Right hindlimb (tissue), 1 donor: ENCODE measurements at regions not wholly inside any gene's neighbourhood (a gene's known extent, or its start where the extent isn't known, plus 50 kb on each side); places are given as distances from the start of the nearest gene placed in this dataset.
"Not testable (repeated sequence)": the region's sequence is repeated elsewhere in the genome, so short reads cannot be mapped to it uniquely, and the experiment has no call there.

Experiments used
- DNase-seq: peaks from one replicate; pipeline ENCODE4 v3.0.0-alpha.2; 2018

DNA sequence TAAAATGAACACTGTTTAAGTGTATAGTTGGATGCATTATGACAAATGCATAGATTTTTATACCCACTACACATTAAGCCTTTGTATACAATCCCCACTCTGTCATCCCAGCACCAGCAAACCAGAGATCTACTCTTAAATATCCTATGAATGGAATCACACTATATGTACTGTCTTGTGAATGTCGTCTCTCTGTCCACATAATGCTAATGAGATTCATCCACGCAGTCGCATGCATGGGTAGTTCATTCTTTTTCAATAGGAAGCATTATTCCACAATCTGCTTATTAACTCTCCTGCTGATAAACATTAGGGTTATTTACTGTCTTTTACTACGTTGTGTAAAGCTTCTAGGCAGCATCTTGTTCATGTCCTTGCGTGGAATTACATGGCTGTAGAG lies 892.3 kb downstream of the LTN1 start:
- no peak for DNase-seq

DNA sequence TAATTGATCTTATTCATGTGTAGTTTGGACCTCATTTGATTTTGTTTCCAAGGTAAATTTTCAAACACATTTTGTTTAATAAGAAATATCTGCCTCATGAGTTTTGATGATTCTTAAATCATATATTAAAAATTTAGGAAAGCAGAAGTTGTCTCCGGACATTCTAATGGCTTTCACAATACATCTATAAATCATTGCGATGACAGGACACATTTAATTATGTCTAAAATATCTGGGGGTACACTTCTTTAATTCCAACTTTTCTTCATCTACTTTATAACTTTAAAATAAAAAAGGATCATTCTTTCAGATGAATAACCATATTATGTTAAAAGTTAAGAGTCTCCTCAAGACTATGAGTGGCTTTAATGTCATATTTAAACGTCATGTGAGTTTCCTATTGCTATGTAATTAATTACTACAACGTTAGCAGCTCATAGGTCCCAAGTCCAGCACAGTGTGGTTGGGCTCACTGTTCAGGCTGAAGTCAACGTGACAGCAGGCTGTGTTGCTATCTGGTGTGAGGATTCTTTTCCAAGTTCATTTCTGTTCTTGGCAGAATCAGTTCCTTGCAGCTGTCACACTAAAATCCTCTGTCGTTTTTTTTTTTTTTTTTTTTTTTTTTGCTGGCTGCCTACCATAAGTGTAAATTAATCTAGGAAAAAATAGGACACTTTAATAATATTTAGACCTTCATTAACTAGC lies 893.5 kb downstream of the LTN1 start:
- DNase-seq: peak; percentile 63

DNA sequence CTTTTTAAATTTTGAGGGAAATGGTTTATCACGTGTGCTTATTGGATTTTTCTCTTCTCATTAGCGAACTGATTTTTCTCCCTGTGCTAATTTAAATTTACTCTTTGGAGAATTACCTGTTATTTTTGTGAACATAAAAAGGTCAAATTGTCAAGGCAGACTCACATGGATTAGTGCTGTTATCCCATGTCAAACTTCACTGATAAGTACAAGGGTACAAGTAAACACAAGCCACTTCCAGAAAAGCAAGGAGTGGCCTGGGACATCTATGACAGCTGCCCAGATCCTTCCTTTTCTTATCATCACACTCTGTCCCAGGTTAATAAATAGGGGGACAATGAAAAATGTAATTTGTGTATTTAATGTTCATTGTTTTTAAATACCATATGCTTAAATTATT lies 901.2 kb downstream of the LTN1 start:
- no peak for DNase-seq

DNA sequence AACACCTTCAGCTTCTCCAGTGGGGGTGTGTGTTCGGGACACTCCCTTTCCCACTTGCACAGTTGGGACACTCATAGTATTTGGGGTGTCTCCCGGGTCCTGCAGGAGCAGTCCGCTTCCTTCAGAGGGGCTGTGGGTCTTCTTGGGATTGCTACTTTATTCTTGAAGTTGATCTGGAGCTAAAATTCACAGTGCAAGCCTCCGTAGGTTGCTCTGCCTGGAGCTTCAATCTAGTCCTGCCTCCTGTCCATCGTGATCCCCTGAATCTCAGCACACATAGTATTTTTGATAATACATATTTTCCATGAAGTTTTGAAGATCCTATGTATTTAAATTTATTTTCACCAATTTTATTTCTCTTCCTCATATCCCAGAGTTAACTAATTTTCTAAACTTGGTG lies 902.1 kb downstream of the LTN1 start:
- DNase-seq: no peak

DNA sequence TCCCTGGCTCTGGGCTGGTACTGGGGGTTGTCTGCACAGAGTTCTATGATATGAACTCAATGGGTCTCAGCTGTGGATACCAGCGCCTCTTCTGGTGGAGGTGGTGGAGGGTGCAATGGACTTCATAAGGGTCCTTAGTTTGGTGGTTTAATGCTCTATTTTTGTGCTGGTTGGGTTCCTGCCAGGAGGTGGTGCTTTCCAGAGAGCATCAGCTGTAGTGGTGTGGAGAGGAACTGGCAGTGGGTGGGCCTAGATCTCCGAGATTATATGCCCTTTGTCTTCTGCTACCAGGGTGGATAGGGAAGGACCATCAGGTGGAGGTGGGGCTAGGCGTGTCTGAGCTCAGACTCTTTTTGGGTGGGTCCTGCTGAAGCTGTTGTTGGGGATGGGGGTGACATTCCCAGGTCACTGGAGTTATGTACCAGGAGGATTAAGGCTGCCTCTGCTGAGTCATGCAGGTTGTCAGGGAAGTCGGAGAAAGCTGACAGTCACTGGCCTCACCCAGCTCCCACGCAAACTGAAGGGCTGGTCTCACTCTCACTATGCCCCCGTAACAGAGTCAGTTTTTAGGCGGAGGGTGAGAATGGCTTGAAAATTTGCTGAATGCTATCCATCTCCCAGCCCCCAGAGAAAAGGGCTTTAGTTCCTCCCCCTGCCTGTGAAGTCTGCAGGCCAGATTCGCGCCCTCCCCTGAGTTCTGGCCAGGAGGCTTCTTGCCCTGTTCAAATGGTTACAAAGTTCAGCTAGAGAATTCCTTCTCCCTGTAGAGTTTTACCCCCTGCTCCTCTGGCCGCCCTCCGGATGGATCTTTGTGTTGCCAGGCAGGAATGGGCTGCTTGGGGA lies 902.9 kb downstream of the LTN1 start:
- no peak for DNase-seq

DNA sequence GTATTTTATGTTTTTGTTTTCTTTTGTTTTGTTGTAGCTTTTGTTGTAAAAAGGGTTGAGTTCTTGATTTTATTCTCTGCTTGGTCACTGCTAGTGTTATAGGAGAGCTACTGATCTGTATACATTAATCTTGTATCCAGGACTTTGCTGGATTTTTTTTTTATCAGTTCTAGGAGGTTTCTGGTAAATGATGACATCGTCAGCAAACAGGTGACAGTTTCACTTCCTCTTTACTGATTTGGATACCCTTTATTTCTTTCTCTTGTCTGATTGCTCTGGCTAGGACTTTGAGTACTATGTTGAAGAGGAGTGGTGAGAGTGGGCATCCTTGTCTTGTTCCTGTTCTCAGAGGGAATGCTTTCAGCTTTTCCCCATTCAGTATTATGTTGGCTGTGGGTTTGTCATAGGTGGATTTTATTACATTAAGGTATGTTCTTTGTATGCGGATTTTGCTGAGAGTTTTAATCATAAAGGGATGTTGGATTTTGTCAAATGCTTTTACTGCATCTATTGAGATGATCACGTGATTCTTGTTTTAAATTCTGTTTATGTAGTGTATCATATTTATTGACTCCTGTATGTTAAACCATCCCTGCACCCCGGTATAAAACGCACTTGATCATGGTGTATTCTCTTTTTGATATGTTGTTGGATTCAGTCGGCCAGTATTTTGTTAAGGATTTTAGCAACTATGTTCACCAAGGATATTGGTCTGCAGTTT lies 905.7 kb downstream of the LTN1 start:
- DNase-seq: no peak

DNA sequence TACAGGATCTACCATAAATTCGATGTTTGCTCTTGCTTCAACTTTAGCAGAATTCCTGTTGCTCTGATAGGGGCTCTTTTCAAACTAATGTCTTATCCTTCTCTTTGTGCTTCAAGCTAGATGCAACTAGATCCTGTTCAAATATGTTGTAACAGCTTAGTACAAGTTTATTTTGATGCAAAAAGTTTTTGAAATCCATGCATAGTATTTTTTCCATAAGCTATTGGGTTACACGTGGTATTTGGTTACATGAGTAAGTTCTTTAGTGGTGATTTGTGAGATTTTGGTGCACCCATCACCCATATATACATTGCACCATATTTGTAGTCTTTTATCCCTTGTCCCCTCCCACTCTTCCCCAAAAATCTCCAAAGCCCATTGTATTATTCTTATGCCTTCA lies 907.7 kb downstream of the LTN1 start:
- DNase-seq: no peak

DNA sequence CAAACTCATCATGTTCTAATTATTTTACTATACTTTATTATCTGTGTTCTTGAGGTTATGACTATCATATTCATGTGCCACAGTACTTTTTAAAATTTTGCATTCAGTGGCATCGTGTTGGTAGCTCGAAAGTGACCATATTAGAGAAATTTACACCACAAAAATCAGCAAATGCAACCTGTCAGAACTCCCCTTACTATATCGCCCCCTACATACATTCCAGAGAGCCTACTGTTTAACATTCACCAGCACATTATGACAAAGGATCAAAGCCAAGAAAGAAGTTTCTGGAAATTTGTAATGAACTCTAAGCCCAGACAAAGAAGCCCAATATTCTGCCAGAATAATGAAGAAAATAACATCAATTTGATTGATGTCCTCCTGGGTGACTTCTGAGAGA lies 909.3 kb downstream of the LTN1 start:
- no peak for DNase-seq

DNA sequence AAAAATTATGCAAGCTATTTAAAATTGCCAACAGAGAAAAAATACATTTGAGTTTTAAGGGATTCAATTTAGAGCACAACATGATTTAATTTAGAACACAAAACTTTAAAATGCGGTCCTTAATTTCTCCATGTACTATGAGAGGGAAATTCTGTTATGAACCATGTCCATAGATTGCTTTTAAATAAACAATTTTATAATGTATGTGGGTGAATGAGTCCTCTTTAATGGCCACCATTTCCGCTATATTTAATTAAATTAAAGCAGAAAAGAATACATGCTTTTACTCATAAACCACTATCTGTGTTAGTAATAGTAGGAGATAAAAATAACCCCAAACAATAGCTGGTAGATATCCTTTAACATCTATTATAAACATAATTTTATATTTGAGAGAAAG lies 914.6 kb downstream of the LTN1 start:
- DNase-seq: no peak

DNA sequence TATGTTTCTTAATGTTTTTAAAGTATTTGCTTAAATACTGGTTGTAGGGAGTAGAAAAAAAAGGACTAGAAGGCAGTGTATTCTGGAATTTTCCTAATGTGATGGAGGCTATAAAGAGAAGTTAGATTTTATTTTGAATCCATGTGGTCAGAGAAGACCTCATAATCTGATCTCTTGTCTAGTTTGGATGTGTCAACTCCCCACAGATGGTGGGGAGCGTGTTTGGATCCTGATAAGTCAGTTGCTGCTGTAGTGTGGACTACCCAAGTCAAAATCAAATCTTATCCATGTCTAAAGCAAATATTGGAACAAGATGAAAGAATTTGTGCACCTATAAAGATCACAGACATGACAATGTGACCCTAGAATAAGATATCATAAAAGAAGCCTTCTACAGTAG lies 918.0 kb downstream of the LTN1 start:
- DNase-seq: no peak

DNA sequence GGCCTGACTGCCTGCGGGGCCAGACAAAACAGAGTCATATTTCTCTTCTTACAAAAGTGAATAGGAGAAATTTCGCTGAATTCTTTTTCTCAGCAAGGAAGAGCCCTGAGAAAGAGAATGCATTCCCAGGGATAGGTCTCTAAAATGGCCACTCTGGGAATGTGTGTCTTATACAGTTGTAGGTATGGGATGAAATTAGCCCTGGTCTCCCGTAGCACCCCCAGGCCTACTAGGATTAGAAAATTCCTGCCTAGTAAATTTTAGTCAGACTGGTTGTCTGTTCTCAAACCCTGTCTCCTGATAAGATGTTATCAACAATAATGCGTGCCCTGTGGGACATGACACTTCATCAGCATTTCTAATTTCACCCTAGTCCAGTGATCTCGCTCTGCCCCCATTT lies 920.1 kb downstream of the LTN1 start:
- DNase-seq: no peak

DNA sequence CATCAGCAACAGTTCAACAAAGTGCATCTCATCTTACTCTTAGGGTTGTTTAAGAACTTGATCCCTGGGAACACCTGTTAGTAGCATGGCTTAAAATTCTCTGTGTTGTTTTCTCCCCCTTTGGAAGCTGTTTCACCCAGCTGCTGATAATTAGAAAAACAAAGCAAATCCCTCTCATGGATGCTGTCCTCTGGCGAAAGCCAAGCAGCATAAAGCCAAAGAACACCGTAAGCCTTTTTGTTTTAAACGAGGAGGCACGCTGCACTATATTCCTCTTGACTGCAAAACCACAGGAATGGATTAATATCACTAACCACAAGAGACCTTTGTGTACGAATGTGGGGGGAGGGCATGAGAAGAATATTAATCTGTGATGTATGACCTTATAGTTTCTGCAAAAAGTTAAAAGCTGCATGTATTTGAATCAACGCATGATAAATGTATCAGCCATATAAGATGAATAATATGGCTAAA lies 923.2 kb downstream of the LTN1 start:
- DNase-seq: peak; percentile 51

DNA sequence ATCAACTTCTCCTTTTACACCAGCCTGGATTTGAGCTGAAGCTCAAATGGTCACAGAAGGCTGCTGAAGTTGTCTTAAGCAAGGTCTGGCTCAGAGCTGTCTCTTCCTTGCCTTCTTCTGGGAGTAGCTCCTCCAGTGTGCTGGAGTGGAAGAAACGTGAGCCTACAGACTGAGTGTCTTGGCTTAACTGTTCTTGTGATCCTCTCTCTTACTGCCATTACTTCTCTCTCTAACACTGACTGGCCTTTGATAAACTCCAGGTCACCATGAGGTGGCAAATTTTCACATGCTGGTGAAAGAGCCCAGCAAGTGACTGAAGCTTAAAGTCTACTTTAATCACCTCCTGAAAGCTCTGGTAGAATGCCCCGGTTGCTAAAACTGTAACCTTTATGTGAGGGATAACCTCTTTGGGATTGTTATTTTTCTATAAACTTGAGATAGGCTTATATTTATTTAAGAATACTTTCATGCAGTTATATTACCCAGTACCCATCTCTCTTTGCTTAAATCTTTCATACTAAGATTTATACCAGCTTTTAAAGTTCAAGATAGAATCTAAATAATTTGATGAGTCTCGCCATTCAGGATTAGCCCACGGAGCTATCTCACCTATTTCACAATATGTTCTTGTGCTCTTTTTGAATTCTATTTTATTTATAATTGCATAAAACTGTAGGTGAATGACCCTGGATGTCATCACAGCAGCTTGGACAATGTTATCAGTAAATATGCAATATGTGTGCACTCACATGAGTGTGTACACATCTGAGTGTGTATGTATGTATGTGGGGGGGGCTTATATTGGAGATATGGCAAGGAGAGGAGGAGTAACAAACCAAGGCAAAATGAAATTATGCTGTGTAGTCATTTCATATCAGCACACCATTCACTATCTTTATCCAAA lies 924.0 kb downstream of the LTN1 start:
- DNase-seq: peak; percentile 25

DNA sequence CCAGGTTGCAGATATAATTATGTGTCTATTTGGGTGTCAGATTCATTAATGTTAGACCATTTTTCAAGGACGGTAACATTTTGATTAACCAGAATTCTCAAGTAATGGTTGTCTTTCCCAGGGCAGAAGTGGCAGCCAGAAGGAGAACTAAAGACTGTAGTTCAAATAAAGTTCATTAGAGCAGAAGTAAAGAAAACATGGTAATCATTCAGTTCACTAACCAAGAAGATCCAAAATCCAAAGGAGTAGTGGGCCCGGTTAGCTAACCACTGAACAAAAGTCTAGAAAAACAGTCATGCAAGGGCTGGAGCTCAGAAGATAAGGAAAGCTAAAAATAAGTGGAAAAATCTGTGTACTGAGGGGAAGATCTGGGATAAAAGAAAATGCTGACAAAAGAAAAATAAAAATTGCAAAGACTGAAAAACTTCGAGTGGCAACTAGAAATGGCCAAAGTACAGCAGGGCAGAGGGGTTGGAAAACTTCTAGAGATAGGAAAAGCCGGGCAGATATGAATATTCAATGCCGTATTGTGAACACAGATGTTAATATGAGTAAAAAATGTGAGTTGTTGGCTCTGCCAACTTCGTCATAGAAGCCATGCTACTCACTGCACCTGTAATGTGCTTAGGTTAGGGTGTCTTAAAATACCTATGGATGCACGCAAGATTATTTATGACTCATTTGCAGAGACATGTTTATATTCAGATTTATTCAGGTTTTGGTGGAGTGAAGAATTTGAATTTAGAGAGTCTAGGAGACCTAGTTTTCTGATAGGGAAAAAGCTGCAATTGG lies 925.9 kb downstream of the LTN1 start:
- no peak for DNase-seq

DNA sequence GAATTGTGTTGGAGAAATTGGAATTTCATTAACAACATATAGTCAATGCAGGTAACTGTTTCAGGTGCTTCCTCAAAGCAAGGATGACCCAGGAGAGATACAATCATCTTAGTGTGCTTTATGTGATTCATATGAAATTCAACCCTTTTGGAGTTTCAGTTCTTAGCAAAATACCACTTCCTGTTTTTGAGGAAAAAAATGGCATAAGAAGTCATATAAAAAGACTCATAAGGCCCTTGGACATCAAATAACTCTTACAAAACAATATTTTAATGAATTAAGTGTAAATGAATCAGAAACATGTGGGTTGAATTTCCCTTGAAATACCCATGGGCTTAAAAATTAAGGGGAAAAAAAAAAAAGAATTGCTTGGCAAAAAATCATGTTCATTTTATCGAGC lies 926.6 kb downstream of the LTN1 start:
- no peak for DNase-seq

DNA sequence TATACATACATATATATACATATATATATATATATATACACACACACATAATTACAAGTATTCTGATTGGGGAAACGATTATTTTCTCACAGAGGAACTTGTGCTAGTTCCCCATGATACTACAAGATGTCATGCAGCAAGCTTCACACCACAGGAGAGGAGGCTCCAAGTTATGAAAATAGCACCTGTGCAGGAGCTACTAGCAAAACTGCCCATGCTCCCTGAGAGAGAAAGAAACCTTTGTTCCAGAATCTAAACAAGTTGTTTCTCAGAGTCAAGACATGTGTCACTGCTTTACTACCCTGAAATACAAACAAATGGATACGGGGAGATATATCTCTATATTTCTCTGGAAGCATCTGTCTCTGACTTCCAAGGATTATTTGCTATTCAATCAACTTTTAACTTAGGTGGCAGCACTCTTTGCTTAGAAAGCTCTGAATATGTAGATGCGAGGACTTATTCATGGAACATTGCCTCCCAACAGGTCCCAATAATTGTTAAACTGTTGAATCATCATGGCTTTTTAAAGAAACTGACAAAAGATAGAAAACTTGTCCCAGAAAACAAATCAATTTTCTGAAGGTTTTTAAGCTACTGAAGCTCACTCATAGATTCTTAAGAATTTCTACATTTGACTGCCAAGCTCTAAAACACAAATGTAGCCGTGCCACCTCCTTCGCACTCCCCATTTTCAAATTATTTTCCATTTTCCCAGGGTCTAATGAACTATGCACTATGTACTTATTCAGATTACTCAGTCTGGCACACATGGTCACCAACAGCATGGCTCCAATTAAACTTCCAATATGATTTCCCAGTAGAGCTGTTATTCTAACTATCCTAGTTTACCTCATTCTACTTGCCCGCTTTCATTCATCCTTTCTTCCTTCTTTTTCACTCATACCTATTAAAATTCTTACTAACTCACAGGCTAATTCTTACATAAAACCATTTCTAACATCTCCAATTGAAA lies 929.1 kb downstream of the LTN1 start:
- DNase-seq: no peak

DNA sequence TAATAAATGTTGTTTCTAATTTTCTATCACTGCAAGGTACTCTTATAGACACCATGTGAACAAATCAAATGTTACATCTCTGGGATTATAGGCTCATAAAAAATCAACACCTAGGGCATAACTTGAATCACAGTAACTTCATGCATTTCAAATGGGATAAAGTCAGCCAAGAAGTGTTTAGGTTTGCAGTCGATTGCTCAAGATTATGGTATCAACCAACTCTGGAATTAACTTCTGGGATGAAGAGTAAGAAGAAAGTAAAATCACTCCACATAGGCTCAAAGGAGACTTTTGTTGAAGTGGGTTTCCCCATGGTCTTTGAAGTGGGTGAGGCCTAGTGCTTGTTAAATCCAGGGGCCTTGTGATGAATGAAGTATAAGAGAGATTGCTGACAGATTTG lies 939.7 kb downstream of the LTN1 start:
- not testable (repeated sequence) for DNase-seq

DNA sequence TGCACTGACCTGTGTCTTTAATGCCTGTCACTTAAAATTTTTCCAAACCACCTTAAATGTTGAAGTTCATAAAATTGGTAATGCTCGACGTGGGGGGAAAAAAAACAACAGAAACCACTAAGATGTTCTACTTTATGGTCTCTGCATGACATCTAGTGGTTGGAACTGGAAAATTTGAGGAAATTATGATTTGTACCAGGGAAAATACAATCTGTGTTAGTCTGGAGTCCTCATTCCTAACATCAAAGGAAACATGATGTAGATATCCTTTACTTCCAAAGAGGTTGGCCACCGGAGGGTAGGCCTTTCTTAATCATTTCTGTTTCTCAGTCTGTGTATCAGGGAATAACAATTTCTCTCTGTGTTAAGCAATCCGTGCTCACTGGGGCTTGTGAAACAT lies 941.0 kb downstream of the LTN1 start:
- not testable (repeated sequence) for DNase-seq

DNA sequence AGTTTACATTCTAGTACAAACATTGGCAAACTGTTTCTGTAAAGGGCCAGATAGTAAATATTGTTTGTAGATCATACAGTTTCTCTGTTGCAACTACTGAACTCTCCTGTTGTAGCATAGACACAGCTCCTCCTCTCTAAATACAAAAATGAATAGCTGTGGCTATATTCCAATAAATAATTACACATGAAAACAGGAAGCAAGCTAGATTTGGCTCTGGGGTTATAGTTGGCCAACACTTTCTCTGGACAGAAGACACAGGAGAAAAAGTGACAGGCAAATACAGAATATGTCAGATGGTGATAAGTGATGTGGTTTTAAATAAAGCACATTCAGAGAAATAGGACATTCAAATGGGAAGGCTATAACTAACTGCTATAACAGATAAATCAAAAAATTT lies 957.0 kb downstream of the LTN1 start:
- DNase-seq: not testable (repeated sequence)

DNA sequence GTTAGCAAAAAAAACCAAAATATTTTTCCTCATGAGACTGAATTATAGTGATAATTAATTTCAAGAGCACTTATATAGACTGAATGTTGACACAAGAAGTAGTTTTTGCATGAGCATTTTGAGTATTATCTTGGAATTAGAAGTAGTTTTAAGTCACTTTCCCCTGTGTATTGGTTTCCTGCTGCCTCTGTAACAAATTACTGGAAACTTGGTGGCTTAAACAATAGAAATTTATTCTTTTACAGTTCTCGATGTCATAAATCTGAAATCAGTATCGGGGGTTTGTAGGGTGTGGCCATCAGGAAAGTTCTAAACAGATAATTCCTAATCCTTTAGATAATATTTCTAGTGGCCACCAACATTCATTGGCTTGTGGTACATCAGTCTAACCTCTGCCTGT lies 957.8 kb downstream of the LTN1 start:
- not testable (repeated sequence) for DNase-seq
